Esophagus squamous epithelium (tissue), 4 donors: ENCODE measurements at regions not wholly inside any gene's neighbourhood (a gene's known extent, or its start where the extent isn't known, plus 50 kb on each side); places are given as distances from the start of the nearest gene placed in this dataset.

ENCODE experiments used
- POLR2A ChIP-seq, 4 donors: fragments of 450-650 bp; IDR thresholded peaks; one replicate each; pipeline ENCODE4 v1.6.1; 2017; ENCODE audit warnings: antibody characterized with exemption in 4 of 4, mild to moderate bottlenecking in 4 of 4, moderate library complexity in 3 of 4
- TF ChIP-seq, protein P1 (sequence below), 6 experiments: fragments of 450-650 bp in 4 of 6; fragments of 200-600 bp in 2 of 6; sonication (generic) in 2 of 6; IDR thresholded peaks; one replicate each; pipeline ENCODE4 v1.5.1; 2016 to 2019; ENCODE audit warnings: antibody characterized with exemption in 6 of 6, mild to moderate bottlenecking in 4 of 6, moderate library complexity in 4 of 6

DNA sequence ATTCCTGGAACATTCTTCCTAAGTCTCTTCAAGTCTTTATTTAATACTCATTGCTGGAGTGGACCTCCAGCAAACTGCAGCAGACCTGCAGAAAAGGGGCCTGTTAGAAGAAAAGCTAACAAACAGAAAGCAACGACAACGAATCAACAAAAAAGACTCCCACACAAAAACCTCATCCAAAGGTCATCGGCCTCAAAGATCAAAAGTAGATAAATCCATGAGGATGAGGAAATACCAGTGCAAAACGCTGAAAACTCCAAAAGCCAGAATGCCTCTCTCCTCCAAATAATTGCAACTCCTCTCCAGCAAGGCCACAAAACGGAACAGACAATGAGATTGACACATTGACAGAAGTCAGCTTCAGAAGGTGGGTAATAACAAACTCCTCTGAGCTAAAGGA, 472.2 kb downstream of the C12orf50 start:
- TF ChIP-seq, protein P1, sequence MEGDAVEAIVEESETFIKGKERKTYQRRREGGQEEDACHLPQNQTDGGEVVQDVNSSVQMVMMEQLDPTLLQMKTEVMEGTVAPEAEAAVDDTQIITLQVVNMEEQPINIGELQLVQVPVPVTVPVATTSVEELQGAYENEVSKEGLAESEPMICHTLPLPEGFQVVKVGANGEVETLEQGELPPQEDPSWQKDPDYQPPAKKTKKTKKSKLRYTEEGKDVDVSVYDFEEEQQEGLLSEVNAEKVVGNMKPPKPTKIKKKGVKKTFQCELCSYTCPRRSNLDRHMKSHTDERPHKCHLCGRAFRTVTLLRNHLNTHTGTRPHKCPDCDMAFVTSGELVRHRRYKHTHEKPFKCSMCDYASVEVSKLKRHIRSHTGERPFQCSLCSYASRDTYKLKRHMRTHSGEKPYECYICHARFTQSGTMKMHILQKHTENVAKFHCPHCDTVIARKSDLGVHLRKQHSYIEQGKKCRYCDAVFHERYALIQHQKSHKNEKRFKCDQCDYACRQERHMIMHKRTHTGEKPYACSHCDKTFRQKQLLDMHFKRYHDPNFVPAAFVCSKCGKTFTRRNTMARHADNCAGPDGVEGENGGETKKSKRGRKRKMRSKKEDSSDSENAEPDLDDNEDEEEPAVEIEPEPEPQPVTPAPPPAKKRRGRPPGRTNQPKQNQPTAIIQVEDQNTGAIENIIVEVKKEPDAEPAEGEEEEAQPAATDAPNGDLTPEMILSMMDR (IDR thresholded peaks at IDR 0.05): no peak
- TF ChIP-seq POLR2A (IDR thresholded peaks at IDR 0.05): no peak
